Keratinocyte (primary cell): ENCODE measurements at regions not wholly inside any gene's neighbourhood (a gene's known extent, or its start where the extent isn't known, plus 50 kb on each side); places are given as distances from the start of the nearest gene placed in this dataset.

Experiments used
- DNase-seq: peaks from one replicate; pipeline ENCODE4 v3.0.0-alpha.2; 2011; ENCODE audit warnings: low read depth, missing footprints, low spot score
- FAIRE-seq: peaks from 2 replicates; lab custom pipeline; 2011; peaks lifted over from hg19 to GRCh38; lab: Jason Lieb, UNC
- H2AFZ ChIP-seq: 2 replicates; pipeline ENCODE4 v1.6.0; 2012; ENCODE audit warnings: low read length, control low read depth, inconsistent platforms; ENCODE audit not compliant: control insufficient read depth
- H3K27ac ChIP-seq: 2 replicates; pipeline ENCODE4 v1.5.1; 2011; ENCODE audit warnings: low read length; ENCODE audit not compliant: control insufficient read depth, insufficient read depth
- H3K27me3 ChIP-seq: 3 replicates; pipeline ENCODE4 v1.6.0; 2011; ENCODE audit warnings: low read length; ENCODE audit not compliant: control insufficient read depth, insufficient read depth; ENCODE audit errors: extremely low read depth
- H3K36me3 ChIP-seq, 2 experiments: 2 replicates in 1 of 2; 3 replicates in 1 of 2; pipeline ENCODE4 v1.5.1; 2011; ENCODE audit warnings: low read length in 2 of 2, mild to moderate bottlenecking in 1 of 2; ENCODE audit not compliant: control insufficient read depth in 2 of 2, insufficient read depth in 2 of 2; ENCODE audit errors: extremely low read depth in 1 of 2
- H3K4me1 ChIP-seq: 3 replicates; pipeline ENCODE4 v1.5.1; 2011; ENCODE audit warnings: low read length; ENCODE audit not compliant: control insufficient read depth, insufficient read depth; ENCODE audit errors: extremely low read depth
- H3K4me2 ChIP-seq: 3 replicates; pipeline ENCODE4 v1.6.0; 2011; ENCODE audit warnings: low read depth, low read length; ENCODE audit not compliant: control insufficient read depth, insufficient read depth; ENCODE audit errors: extremely low read depth
- H3K4me3 ChIP-seq, 3 experiments: fragments of 200-600 bp in 1 of 3; sonication (generic) in 1 of 3; 2 replicates in 2 of 3; 3 replicates in 1 of 3; pipeline ENCODE4 v1.5.1; 2011 to 2016; ENCODE audit warnings: low read length in 3 of 3, mild to moderate bottlenecking in 3 of 3, control low read depth in 2 of 3, inconsistent platforms in 1 of 3, low read depth in 1 of 3, mixed read lengths in 1 of 3, mixed run types in 1 of 3, moderate library complexity in 1 of 3; ENCODE audit not compliant: control insufficient read depth in 2 of 3, insufficient read depth in 2 of 3; ENCODE audit errors: extremely low read depth in 1 of 3
- H3K79me2 ChIP-seq: 2 replicates; pipeline ENCODE4 v1.6.0; 2012; ENCODE audit warnings: low read length; ENCODE audit not compliant: control insufficient read depth, insufficient read depth
- H3K9ac ChIP-seq: 3 replicates; pipeline ENCODE4 v1.6.0; 2011; ENCODE audit warnings: low read length; ENCODE audit not compliant: control insufficient read depth, insufficient read depth; ENCODE audit errors: extremely low read depth
- H3K9me1 ChIP-seq: 3 replicates; pipeline ENCODE4 v1.6.0; 2011; ENCODE audit warnings: low read length; ENCODE audit not compliant: control insufficient read depth, insufficient read depth; ENCODE audit errors: extremely low read depth
- H3K9me3 ChIP-seq: 2 replicates; pipeline ENCODE4 v1.5.1; 2012; ENCODE audit warnings: low read depth, low read length; ENCODE audit not compliant: control insufficient read depth
- H4K20me1 ChIP-seq: 3 replicates; pipeline ENCODE4 v1.6.0; 2011; ENCODE audit warnings: low read length; ENCODE audit not compliant: control insufficient read depth, insufficient read depth; ENCODE audit errors: extremely low read depth
- CTCF ChIP-seq, 3 experiments: IDR thresholded peaks in 1 of 3; conservative IDR thresholded peaks in 1 of 3; optimal IDR thresholded peaks in 1 of 3; 2 replicates in 2 of 3; 3 replicates in 1 of 3; pipeline versions ENCODE3 to v1.5.1; 2011; ENCODE audit warnings: low read length in 3 of 3, mild to moderate bottlenecking in 3 of 3, moderate library complexity in 2 of 3, control low read depth in 1 of 3, inconsistent platforms in 1 of 3; ENCODE audit not compliant: insufficient read depth in 2 of 3; ENCODE audit errors: extremely low read depth in 1 of 3
- EZH2 ChIP-seq: IDR thresholded peaks from one replicate; pipeline ENCODE4 v1.6.1; 2012; ENCODE audit warnings: inconsistent platforms, mild to moderate bottlenecking, low read length, moderate library complexity
- dilution Hi-C: fragments of 300-500 bp; cut with MboI; formaldehyde crosslinking; loops from one replicate; pipeline ENCODE4 v1.7.0; 2020; ENCODE audit warnings: low sequenced_read_pairs; ENCODE audit not compliant: extremely low pct_ligation_motif_present

- Histone ChIP-seq H3K4me3 (no peak overlapping the region), H3K27me3 (no peaks in the 10 kb centered on the region), H4K20me1 (no peaks in the 10 kb centered on the region), H3K36me3 (no peaks in the 10 kb centered on the region), H3K4me1 (no peaks in the 10 kb centered on the region), H3K4me2 (no peak overlapping the region), H3K9me3 (peaks cover 6% of the 10 kb centered on the region), H3K9me1 (no peaks in the 10 kb centered on the region), H3K9ac (no peak overlapping the region), H3K79me2 (no peaks in the 10 kb centered on the region), H2AFZ (no peak overlapping the region), H3K27ac (no peak overlapping the region)
- FAIRE-seq (no peak), DNase-seq (no peak)
- dilution Hi-C loops, result no loop called here
- TF ChIP-seq EZH2 (no peak), CTCF (optimal IDR thresholded peaks at IDR 0.05 in 1 of 3, IDR thresholded peaks at IDR 0.05 in 1 of 3, conservative IDR thresholded peaks at IDR 0.05 in 1 of 3; ENCODE audit: extremely low read depth in 1 of 3, insufficient read depth in 2 of 3, low read length in 3 of 3) (no peak)
These were observed 149.4 kb downstream of the URI1 start for GRCh38 chr19:30091456-30091855.

GRCh38 chr19:30091856-30092255 lies 149.8 kb downstream of the URI1 start:
- no peaks in the 10 kb centered on the region for H3K9me1 ChIP-seq
- peaks cover 6% of the 10 kb centered on the region for H3K9me3 ChIP-seq
- H3K36me3 ChIP-seq, result no peaks in the 10 kb centered on the region
- no peak overlapping the region for H3K4me2 ChIP-seq
- FAIRE-seq (no peak), DNase-seq (no peak)
- dilution Hi-C loops, result no loop called here
- no peaks in the 10 kb centered on the region for H3K4me1 ChIP-seq
- no peak overlapping the region for H3K27ac ChIP-seq
- H3K27me3 ChIP-seq, result no peaks in the 10 kb centered on the region
- H3K9ac ChIP-seq, result no peak overlapping the region
- H3K4me3 ChIP-seq, result no peak overlapping the region
- H4K20me1 ChIP-seq, result no peaks in the 10 kb centered on the region
- no peaks in the 10 kb centered on the region for H3K79me2 ChIP-seq
- TF ChIP-seq CTCF (optimal IDR thresholded peaks at IDR 0.05 in 1 of 3, IDR thresholded peaks at IDR 0.05 in 1 of 3, conservative IDR thresholded peaks at IDR 0.05 in 1 of 3; ENCODE audit: extremely low read depth in 1 of 3, insufficient read depth in 2 of 3, low read length in 3 of 3) (no peak), EZH2 (no peak)
- H2AFZ ChIP-seq, result no peak overlapping the region
